NT2/D1 (cell line): ENCODE measurements at regions not wholly inside any gene's neighbourhood (a gene's known extent, or its start where the extent isn't known, plus 50 kb on each side); places are given as distances from the start of the nearest gene placed in this dataset.

Experiments
- YY1 ChIP-seq: IDR thresholded peaks from 2 replicates; pipeline ENCODE4 v1.6.1; 2011; ENCODE audit not compliant: insufficient read length, insufficient read depth
- ZNF274 ChIP-seq: IDR thresholded peaks from 2 replicates; pipeline ENCODE4 v1.6.1; 2011; ENCODE audit warnings: mild to moderate bottlenecking, low read depth, low read length

DNA sequence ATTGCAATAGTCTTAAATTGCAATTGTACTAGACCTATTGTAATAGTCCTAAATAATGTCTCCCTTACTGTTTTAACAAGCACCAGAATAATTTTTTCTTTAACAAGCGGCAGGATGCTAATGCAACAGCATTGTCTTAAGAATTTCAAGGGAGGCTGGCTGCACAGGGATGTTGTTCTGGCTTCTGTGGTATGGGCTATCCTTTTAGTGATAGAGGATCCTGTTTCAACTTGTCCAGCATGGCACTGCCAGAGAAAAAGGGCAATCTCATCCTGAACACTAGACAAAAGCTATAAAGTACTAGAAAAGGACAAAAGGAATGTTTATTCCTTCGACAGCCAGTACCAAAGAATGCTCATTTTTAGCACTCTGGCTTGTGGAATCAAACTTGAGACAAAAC lies 405.5 kb upstream of the ACTRT1 start:
- TF ChIP-seq YY1 (no peak), ZNF274 (no peak)
